Adrenal gland (tissue), 9 donors: ENCODE measurements at regions not wholly inside any gene's neighbourhood (a gene's known extent, or its start where the extent isn't known, plus 50 kb on each side); places are given as distances from the start of the nearest gene placed in this dataset.

Experiments used
- DNase-seq, 7 donors: peaks; one replicate each; pipeline ENCODE4 v3.0.0-alpha.2; 2019 to 2020
- H3K27ac ChIP-seq, 5 donors: fragments of 200-600 bp; sonication (generic) in 4 of 5; 1 replicate in 3 of 5; 2 replicates in 2 of 5; pipeline versions ENCODE4 v1.5.1 to v1.8.0; 2016 to 2020; ENCODE audit warnings: mild to moderate bottlenecking in 1 of 5
- H3K27me3 ChIP-seq: fragments of 200-600 bp; 2 replicates; pipeline ENCODE4 v1.8.0; 2021
- H3K36me3 ChIP-seq, 2 donors: fragments of 200-600 bp; replicated peaks in 1 of 2; 1 replicate in 1 of 2; 2 replicates in 1 of 2; pipeline versions ENCODE4 v1.5.1 to v1.8.0; 2018 to 2022
- H3K4me1 ChIP-seq, 2 donors: fragments of 200-600 bp; replicated peaks in 1 of 2; 1 replicate in 1 of 2; 2 replicates in 1 of 2; pipeline versions ENCODE4 v1.5.1 to v1.8.0; 2018 to 2021
- H3K4me3 ChIP-seq, 4 donors: fragments of 200-600 bp; sonication (generic) in 3 of 4; one replicate each; pipeline ENCODE4 v1.5.1; 2016 to 2018
- H3K9me3 ChIP-seq, 3 donors: fragments of 200-600 bp; sonication (generic) in 1 of 3; replicated peaks in 1 of 3; 1 replicate in 2 of 3; 2 replicates in 1 of 3; pipeline versions ENCODE4 v1.5.1 to v1.8.0; 2016 to 2021
- CTCF ChIP-seq, 6 experiments: fragments of 450-650 bp in 4 of 6; fragments of 200-600 bp in 2 of 6; sonication (generic) in 1 of 6; IDR thresholded peaks; 1 replicate in 5 of 6; 2 replicates in 1 of 6; pipeline versions ENCODE4 v1.5.1 to v1.8.0; 2016 to 2021; ENCODE audit warnings: antibody characterized with exemption in 6 of 6, mild to moderate bottlenecking in 2 of 6, moderate library complexity in 1 of 6
- POLR2A ChIP-seq, 2 donors: fragments of 450-650 bp; IDR thresholded peaks; one replicate each; pipeline ENCODE4 v1.6.1; 2017; ENCODE audit warnings: antibody characterized with exemption in 2 of 2, mild to moderate bottlenecking in 2 of 2, moderate library complexity in 1 of 2
- WGBS, 4 donors: extraction: QIAGEN DNeasy Blood & Tissue Kit in 2 of 4; methylation state at CpG; one replicate each; pipeline versions ENCODE4 v1.1.5 to v1.1.7; 2013 to 2017; 5-methylcytosine and 5-hydroxymethylcytosine counted together
- intact Hi-C, 2 donors: fragments of 100-400 bp; cut with DNase I; formaldehyde crosslinking; loops; one replicate each; pipeline versions ENCODE4 v1.14.1 to v1.15.0; 2022 to 2023
- donor health status: healthy with polysubstance abuse.
- donor health status: Bipolar disorder and iron deficiency.
- donor health status: DM: yes; HTN: yes; CAD: no.
- donor health status: DM: no; HTN: no; CAD: no.
- donor health status: DM: no; HTN: no; CAD: no.

- Histone ChIP-seq H3K4me3 (no peak overlapping the region), H3K36me3 (no peaks in the 10 kb centered on the region), H3K27me3 (no peaks in the 10 kb centered on the region), H3K4me1 (no peaks in the 10 kb centered on the region), H3K27ac (no peak overlapping the region), H3K9me3 (no peaks in the 10 kb centered on the region)
- TF ChIP-seq POLR2A (IDR thresholded peaks at IDR 0.05) (no peak), CTCF (IDR thresholded peaks at IDR 0.05) (no peak)
- peak in 5 of 7 donors; percentile 26 to 64 (median 39) for DNase-seq
- WGBS, 4 donors: 41 to 86% (median 62%) methylated on average over 2 to 11 of the region's 11 CpGs
- intact Hi-C loops: no loop called here
Observed at GRCh38 chr11:70783356-70783755, 385.0 kb downstream of the CTTN start.

GRCh38 chr11:70783821-70784220, 385.5 kb downstream of the CTTN start:
- no peaks in the 10 kb centered on the region for H3K27me3 ChIP-seq
- no peak for DNase-seq
- H3K9me3 ChIP-seq: no peaks in the 10 kb centered on the region
- no peak overlapping the region for H3K27ac ChIP-seq
- no peaks in the 10 kb centered on the region for H3K36me3 ChIP-seq
- WGBS, 4 donors: 89 to 98% (median 94%) methylated on average over 4 to 7 of the region's 7 CpGs
- no peaks in the 10 kb centered on the region for H3K4me1 ChIP-seq
- intact Hi-C loops: no loop called here
- H3K4me3 ChIP-seq: no peak overlapping the region
- TF ChIP-seq CTCF (IDR thresholded peaks at IDR 0.05) (no peak), POLR2A (IDR thresholded peaks at IDR 0.05) (no peak)

GRCh38 chr11:70785372-70785771, 387.0 kb downstream of the CTTN start:
- H3K27ac ChIP-seq: no peak overlapping the region
- intact Hi-C loops: no loop called here
- H3K9me3 ChIP-seq: no peaks in the 10 kb centered on the region
- H3K4me3 ChIP-seq: no peak overlapping the region
- 85 to 97% (median 94%) methylated on average over 3 to 5 of the region's 5 CpGs for WGBS, 4 donors
- no peak for DNase-seq
- no peak for TF ChIP-seq POLR2A (IDR thresholded peaks at IDR 0.05)
- no peaks in the 10 kb centered on the region for H3K36me3 ChIP-seq
- H3K27me3 ChIP-seq: no peaks in the 10 kb centered on the region
- no peaks in the 10 kb centered on the region for H3K4me1 ChIP-seq

- Histone ChIP-seq H3K36me3 (no peaks in the 10 kb centered on the region), H3K27ac (no peak overlapping the region), H3K27me3 (no peaks in the 10 kb centered on the region), H3K9me3 (no peaks in the 10 kb centered on the region), H3K4me3 (no peak overlapping the region), H3K4me1 (no peaks in the 10 kb centered on the region)
- 85 to 92% (median 90%) methylated on average over 4 to 6 of the region's 6 CpGs for WGBS, 4 donors
- intact Hi-C loops: no loop called here
- DNase-seq: no peak
- no peak for TF ChIP-seq POLR2A (IDR thresholded peaks at IDR 0.05)
Observed at GRCh38 chr11:70786021-70786665, 387.8 kb downstream of the CTTN start.

- Histone ChIP-seq H3K9me3 (peaks cover 0 to 8% (median 0%) of the 10 kb centered on the region in 3 donors), H3K36me3 (no peaks in the 10 kb centered on the region), H3K27ac (peak overlapping the region in 3 of 5 donors; percentile 6 to 63 (median 62)), H3K27me3 (no peaks in the 10 kb centered on the region), H3K4me3 (no peak overlapping the region), H3K4me1 (no peaks in the 10 kb centered on the region)
- DNase-seq: peak; percentile 45 to 82 (median 71)
- intact Hi-C loops: no loop called here
- 69 to 79% (median 72%) methylated on average over 18 of the region's 18 CpGs for WGBS, 4 donors
- TF ChIP-seq POLR2A (IDR thresholded peaks at IDR 0.05) (peak in 1 of 2 donors; percentile 8), CTCF (IDR thresholded peaks at IDR 0.05) (no peak)
Observed at GRCh38 chr11:70788248-70789022, 390.1 kb downstream of the CTTN start.
